Fibroblast of pulmonary artery (primary cell): ENCODE measurements at regions not wholly inside any gene's neighbourhood (a gene's known extent, or its start where the extent isn't known, plus 50 kb on each side); places are given as distances from the start of the nearest gene placed in this dataset.

Experiments used
- DNase-seq: peaks from one replicate; pipeline ENCODE4 v3.0.0-alpha.2; 2010; ENCODE audit warnings: low read depth
- H3K4me3 ChIP-seq: replicated peaks from 2 replicates; pipeline ENCODE4 v1.5.1; 2011; ENCODE audit warnings: low read depth, mild to moderate bottlenecking, control low read depth, low read length, moderate library complexity
- TF ChIP-seq, protein P1 (sequence below): IDR thresholded peaks from 2 replicates; pipeline ENCODE4 v1.5.1; 2011; ENCODE audit warnings: mild to moderate bottlenecking, control low read depth, low read length, inconsistent platforms; ENCODE audit errors: missing control alignments

GRCh38 chr9:120338340-120338739 lies 241.6 kb downstream of the CDK5RAP2 start:
- TF ChIP-seq, protein P1, sequence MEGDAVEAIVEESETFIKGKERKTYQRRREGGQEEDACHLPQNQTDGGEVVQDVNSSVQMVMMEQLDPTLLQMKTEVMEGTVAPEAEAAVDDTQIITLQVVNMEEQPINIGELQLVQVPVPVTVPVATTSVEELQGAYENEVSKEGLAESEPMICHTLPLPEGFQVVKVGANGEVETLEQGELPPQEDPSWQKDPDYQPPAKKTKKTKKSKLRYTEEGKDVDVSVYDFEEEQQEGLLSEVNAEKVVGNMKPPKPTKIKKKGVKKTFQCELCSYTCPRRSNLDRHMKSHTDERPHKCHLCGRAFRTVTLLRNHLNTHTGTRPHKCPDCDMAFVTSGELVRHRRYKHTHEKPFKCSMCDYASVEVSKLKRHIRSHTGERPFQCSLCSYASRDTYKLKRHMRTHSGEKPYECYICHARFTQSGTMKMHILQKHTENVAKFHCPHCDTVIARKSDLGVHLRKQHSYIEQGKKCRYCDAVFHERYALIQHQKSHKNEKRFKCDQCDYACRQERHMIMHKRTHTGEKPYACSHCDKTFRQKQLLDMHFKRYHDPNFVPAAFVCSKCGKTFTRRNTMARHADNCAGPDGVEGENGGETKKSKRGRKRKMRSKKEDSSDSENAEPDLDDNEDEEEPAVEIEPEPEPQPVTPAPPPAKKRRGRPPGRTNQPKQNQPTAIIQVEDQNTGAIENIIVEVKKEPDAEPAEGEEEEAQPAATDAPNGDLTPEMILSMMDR, result no peak
- DNase-seq, result no peak
- H3K4me3 ChIP-seq, result no peak overlapping the region

- TF ChIP-seq, protein P1, result no peak
- DNase-seq, result no peak
- H3K4me3 ChIP-seq, result no peak overlapping the region
Measured at GRCh38 chr9:120337131-120337530, 242.8 kb downstream of the CDK5RAP2 start.

- H3K4me3 ChIP-seq, result no peak overlapping the region
- no peak for DNase-seq
- TF ChIP-seq, protein P1, result no peak
Measured at GRCh38 chr9:120336753-120337090, 243.2 kb downstream of the CDK5RAP2 start.

- TF ChIP-seq, protein P1, result no peak
- no peak for DNase-seq
- no peak overlapping the region for H3K4me3 ChIP-seq
Measured at GRCh38 chr9:120336021-120336752, 243.8 kb downstream of the CDK5RAP2 start.

DNA sequence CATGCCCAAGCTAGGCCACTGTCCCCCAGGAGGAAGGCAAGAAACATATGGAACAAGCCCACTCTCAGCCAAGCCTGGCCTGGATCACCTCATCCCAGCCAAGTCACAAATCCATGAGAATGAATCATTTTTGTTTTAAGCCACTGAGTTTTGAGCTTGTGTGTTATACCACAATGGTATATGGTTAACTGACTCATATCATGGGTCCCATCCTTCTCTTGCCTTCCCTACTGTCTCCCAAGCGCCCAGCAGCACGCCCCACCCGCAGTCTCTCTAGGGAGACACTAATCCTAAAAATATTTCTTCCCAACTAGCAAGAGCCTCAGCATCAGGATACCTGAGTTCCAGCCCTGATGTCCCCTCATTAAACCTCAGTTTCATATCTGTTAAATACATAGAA lies 248.1 kb downstream of the CDK5RAP2 start:
- TF ChIP-seq, protein P1, result no peak
- DNase-seq, result no peak
- H3K4me3 ChIP-seq, result no peak overlapping the region

- H3K4me3 ChIP-seq, result no peak overlapping the region
- DNase-seq, result no peak
- TF ChIP-seq, protein P1, result no peak
Measured at GRCh38 chr9:120330031-120330430, 249.9 kb downstream of the CDK5RAP2 start.

DNA sequence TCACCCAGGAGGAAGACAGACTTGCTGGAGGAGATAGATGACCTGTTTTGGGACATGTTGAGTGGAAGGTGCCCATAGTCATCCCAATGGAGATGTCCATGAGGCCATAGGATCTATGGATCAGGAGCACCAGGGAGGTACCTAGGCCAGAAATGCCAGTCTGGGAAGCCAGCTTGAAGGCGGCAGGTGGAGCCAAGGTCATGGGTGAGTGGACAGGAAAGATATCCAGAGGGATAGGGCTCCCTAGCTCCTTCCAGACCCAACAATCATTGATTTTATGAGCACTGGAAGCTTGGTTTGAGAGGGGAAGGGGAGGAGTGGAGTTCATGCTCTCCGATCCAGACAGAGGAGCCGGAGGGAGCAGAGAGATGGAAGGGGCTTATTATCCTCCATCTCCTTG lies 252.6 kb downstream of the CDK5RAP2 start:
- H3K4me3 ChIP-seq, result no peak overlapping the region
- TF ChIP-seq, protein P1, result no peak
- no peak for DNase-seq
